Naive B cell (primary cell): ENCODE measurements at regions not wholly inside any gene's neighbourhood (a gene's known extent, or its start where the extent isn't known, plus 50 kb on each side); places are given as distances from the start of the nearest gene placed in this dataset.
"Not testable (repeated sequence)": the region's sequence is repeated elsewhere in the genome, so short reads cannot be mapped to it uniquely, and the experiment has no call there.

Experiments
- ATAC-seq, 2 donors: fragments of 150-1000 bp; cut with Tn5 transposase; 2 replicates each; pipeline ENCODE4 v1.10.0; 2021; ENCODE audit warnings: low read depth in 2 of 2, mild to moderate bottlenecking in 2 of 2, moderate library complexity in 2 of 2
- DNase-seq: peaks from one replicate; pipeline ENCODE4 v3.0.0; 2022
- H3K27ac Mint-ChIP-seq, 6 donors: one replicate each; pipeline ENCODE4 v1.8.0; 2020 to 2022; ENCODE audit warnings: mild to moderate bottlenecking in 6 of 6, mixed read lengths in 6 of 6, moderate library complexity in 5 of 6, inconsistent platforms in 2 of 6
- H3K27me3 Mint-ChIP-seq, 3 donors: one replicate each; pipeline ENCODE4 v1.8.0; 2021 to 2022; ENCODE audit warnings: mixed read lengths in 3 of 3, mild to moderate bottlenecking in 1 of 3
- H3K36me3 Mint-ChIP-seq, 2 donors: one replicate each; pipeline ENCODE4 v1.8.0; 2020 to 2022; ENCODE audit warnings: mixed read lengths in 2 of 2, inconsistent platforms in 1 of 2, mild to moderate bottlenecking in 1 of 2
- H3K4me1 Mint-ChIP-seq, 3 donors: one replicate each; pipeline ENCODE4 v1.8.0; 2020 to 2022; ENCODE audit warnings: mixed read lengths in 3 of 3, inconsistent platforms in 1 of 3, mild to moderate bottlenecking in 1 of 3, moderate library complexity in 1 of 3
- H3K4me3 Mint-ChIP-seq, 8 donors: one replicate each; pipeline ENCODE4 v1.8.0; 2020 to 2022; ENCODE audit warnings: mild to moderate bottlenecking in 8 of 8, mixed read lengths in 8 of 8, moderate library complexity in 8 of 8, inconsistent platforms in 2 of 8
- H3K9me3 Mint-ChIP-seq, 7 donors: one replicate each; pipeline ENCODE4 v1.8.0; 2020 to 2022; ENCODE audit warnings: mixed read lengths in 7 of 7, mild to moderate bottlenecking in 5 of 7, inconsistent platforms in 2 of 7, moderate library complexity in 1 of 7

DNA sequence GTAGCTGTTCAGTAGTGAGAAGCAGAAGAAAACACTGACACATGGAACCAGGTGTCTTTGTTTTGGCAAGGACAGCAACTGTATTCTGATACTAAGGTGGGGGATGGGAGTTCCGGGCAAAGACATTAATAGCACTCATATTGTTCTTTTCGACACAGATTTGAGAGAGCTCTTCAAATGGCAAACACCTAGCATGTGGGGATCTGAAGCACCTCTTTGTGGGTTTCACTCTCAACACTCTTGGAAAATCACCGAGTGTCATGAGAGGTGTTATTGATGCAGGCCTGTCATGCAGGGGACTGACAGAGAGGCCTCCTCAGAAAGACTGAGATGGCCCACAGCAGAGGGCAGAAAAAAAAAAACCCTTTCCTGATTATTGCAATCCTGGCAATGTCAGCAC, 228.4 kb upstream of the VCX start:
- Mint-ChIP-seq H3K4me1 (no peaks in the 10 kb centered on the region), H3K9me3 (peaks cover 0 to 3% (median 0%) of the 10 kb centered on the region in 7 donors), H3K27ac (peak overlapping the region in 1 of 6 donors; percentile 1), H3K4me3 (no peak overlapping the region), H3K27me3 (no peaks in the 10 kb centered on the region), H3K36me3 (no peaks in the 10 kb centered on the region)
- no peak for DNase-seq
- ATAC-seq = no peak

DNA sequence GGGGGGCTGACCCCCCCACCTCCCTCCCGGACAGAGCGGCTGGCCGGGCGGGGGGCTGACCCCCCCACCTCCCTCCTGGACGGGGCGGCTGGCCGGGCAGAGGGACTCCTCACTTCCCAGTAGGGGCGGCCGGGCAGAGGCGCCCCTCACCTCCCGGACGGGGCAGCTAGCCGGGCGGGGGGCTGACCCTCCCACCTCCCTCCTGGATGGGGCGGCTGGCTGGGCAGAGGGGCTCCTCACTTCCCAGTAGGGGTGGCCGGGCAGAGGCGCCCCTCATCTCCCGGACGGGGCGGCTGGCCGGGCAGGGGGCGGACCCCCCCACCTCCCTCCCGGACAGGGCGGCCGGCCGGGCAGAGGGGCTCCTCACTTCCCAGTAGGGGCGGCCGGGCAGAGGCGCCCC, 234.3 kb upstream of the VCX start:
- not testable (repeated sequence) for H3K27ac Mint-ChIP-seq, DNase-seq, H3K4me1 Mint-ChIP-seq, H3K9me3 Mint-ChIP-seq, H3K4me3 Mint-ChIP-seq, H3K27me3 Mint-ChIP-seq, ATAC-seq, H3K36me3 Mint-ChIP-seq

DNA sequence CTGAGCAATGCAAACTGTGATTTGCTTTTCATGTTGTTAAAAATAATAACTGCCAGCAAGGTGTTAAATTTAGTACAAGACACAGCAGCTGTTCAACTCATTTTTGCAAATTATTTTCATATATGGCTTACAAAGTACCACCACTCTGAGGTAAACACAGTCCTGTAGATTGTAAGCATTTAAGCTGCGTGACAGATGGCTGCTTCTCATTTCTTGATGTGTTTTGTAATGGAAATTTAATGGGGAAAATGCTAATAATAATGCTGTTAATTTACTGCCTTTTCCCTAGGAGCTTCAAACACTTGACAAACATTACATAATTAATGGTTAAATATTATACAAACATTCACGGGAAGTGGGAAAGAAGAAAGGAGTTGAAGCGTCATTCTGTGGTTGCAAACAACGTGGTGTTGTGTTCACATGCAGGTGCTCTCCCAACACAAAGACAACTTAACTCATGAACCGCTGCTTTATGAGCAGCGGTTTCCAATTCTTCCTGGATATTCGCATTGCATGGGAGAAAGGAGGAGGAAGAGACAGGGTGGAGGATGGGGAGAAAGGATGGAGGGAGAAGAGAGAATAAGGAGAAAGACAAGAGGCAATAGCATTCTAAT, 236.8 kb upstream of the VCX start:
- Mint-ChIP-seq H3K9me3 (peaks cover 0 to 21% (median 10%) of the 10 kb centered on the region in 7 donors), H3K36me3 (no peaks in the 10 kb centered on the region), H3K27ac (no peak overlapping the region), H3K4me1 (no peaks in the 10 kb centered on the region), H3K4me3 (no peak overlapping the region), H3K27me3 (no peaks in the 10 kb centered on the region)
- DNase-seq (no peak), ATAC-seq (no peak)

DNA sequence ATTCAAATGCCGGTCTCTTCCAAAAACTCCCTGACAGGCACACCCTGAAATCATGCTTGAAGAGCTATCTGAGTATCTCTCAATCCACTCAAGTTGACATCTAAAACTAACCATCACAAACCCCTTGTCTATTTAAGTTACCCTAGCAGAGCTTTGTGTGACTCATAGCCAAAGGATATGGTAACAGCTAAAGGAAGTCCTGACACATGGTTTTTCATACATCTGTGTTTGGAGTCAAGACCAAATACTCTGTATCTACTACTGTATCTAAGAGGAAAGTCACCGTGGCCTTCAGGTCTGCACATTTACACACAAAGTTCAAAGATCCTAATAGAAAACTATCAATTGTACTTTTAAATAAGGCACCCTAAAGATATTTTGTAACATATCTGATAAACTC, 239.6 kb upstream of the VCX start:
- peaks cover 0 to 21% (median 10%) of the 10 kb centered on the region in 7 donors for H3K9me3 Mint-ChIP-seq
- no peak for ATAC-seq
- H3K27me3 Mint-ChIP-seq = no peaks in the 10 kb centered on the region

DNA sequence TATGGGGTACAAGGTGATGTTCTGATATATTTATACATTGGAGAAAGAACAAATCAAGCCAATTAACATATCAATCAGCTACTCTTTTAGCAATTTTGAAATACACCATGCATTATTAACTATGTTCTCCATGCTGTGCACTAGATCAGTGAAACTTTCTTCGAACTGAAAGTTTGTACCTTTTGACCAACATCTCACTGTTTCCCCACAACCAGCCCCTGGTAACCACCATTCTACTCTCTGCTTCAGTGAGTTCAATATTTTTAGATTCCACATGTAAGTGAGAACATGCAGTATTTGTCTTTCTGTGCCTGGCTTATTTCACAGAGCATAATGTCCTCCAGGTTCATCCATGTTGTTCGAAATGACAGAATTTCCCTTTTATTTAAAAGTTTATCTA, 246.1 kb upstream of the VCX start:
- ATAC-seq (no peak), DNase-seq (no peak)
- no peak overlapping the region for H3K27ac Mint-ChIP-seq
- H3K27me3 Mint-ChIP-seq = no peaks in the 10 kb centered on the region
- H3K4me3 Mint-ChIP-seq = no peak overlapping the region
- H3K9me3 Mint-ChIP-seq = peaks cover 0 to 5% (median 3%) of the 10 kb centered on the region in 7 donors
- H3K36me3 Mint-ChIP-seq = no peaks in the 10 kb centered on the region
- H3K4me1 Mint-ChIP-seq = no peaks in the 10 kb centered on the region

More for the DNA sequence above, 239.6 kb upstream of the VCX start:
- H3K4me1 Mint-ChIP-seq = no peaks in the 10 kb centered on the region
- no peak overlapping the region for H3K4me3 Mint-ChIP-seq
- no peak for DNase-seq
- H3K36me3 Mint-ChIP-seq = no peaks in the 10 kb centered on the region
- peak overlapping the region in 1 of 6 donors; percentile 9 for H3K27ac Mint-ChIP-seq

DNA sequence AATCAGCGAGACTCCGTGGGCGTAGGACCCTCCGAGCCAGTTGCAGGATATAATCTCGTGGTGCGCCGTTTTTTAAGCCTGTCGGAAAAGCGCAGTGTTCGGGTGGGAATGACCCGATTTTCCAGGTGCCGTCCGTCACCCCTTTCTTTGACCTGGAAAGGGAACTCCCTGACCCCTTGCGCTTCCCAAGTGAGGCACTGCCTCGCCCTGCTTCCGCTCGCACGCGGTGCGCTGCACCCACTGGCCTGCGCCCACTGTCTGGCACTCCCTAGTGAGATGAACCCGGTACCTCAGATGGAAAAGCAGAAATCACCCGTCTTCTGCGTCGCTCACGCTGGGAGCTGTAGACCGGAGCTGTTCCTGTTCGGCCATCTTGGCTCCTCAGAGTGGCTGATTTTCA, 249.6 kb upstream of the VCX start:
- peak overlapping the region in 1 of 8 donors; percentile 44 for H3K4me3 Mint-ChIP-seq
- H3K9me3 Mint-ChIP-seq, H3K27me3 Mint-ChIP-seq, DNase-seq, H3K36me3 Mint-ChIP-seq, H3K27ac Mint-ChIP-seq, ATAC-seq, H3K4me1 Mint-ChIP-seq: not testable (repeated sequence)

DNA sequence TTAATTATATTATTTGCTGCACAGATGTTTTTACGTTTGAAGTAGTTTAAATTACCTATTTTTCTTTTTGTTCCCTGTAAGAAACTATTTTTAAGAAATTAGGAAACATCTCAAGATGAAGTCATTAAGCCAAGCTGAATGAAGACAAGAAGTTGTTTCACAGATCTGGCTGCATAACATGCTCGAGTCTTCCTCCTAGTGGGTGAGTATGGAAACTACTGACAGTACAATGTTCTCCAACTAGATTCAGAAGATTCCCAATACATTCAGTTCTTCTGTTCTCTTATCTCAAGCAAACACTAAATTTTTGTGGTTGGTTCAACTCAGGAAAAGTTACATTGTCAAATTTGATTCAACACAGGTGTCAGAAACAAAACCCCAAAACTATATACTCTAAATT, 256.8 kb upstream of the VCX start:
- Mint-ChIP-seq H3K4me1 (no peaks in the 10 kb centered on the region), H3K4me3 (no peak overlapping the region), H3K27me3 (no peaks in the 10 kb centered on the region), H3K36me3 (no peaks in the 10 kb centered on the region), H3K9me3 (no peaks in the 10 kb centered on the region), H3K27ac (no peak overlapping the region)
- DNase-seq = no peak
- no peak for ATAC-seq

DNA sequence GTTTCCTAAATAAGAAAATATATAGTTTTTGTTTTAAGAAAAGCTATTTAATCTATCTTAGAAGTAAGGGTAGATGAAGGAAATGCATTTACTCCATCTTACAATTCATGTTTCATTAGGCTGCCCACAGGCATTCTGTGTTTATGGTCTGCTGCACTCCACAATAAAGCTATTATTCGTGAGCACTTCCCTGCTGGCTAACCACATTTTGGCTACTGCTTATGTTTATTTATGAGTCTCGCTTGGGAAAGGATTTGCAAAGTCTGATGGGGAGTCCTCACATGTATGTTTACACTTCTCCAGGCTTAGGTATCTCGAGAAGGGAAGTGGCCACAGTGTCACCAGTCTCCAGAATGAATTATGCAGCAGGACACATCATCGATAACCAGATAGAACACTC, 260.8 kb upstream of the VCX start:
- Mint-ChIP-seq H3K27me3 (no peaks in the 10 kb centered on the region), H3K27ac (no peak overlapping the region), H3K36me3 (no peaks in the 10 kb centered on the region), H3K4me3 (no peak overlapping the region), H3K4me1 (no peaks in the 10 kb centered on the region), H3K9me3 (no peaks in the 10 kb centered on the region)
- DNase-seq (no peak), ATAC-seq (no peak)

DNA sequence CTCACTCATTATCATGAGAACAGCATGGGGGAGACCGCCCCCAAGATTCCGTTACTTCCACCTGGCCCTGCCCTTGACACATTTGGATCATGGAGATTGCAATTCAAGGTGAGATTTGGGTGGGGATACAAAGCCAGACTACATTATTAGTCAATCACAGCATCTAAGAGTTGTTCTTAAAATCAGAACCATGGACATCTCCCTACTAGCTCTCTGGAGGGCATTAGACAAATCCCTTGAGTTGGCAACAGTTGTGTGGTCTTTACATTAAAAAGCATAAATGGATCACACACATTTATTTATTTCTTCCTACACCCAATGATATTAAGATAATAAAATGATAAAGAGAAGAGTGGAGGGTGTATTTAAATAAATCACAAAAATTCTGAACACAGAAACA, 262.8 kb upstream of the VCX start:
- ATAC-seq = no peak
- H3K27me3 Mint-ChIP-seq = no peaks in the 10 kb centered on the region
- H3K36me3 Mint-ChIP-seq = no peaks in the 10 kb centered on the region
- H3K4me3 Mint-ChIP-seq = no peak overlapping the region
- no peak for DNase-seq
- no peaks in the 10 kb centered on the region for H3K4me1 Mint-ChIP-seq
- no peak overlapping the region for H3K27ac Mint-ChIP-seq
- peaks cover 0 to 9% (median 0%) of the 10 kb centered on the region in 7 donors for H3K9me3 Mint-ChIP-seq

DNA sequence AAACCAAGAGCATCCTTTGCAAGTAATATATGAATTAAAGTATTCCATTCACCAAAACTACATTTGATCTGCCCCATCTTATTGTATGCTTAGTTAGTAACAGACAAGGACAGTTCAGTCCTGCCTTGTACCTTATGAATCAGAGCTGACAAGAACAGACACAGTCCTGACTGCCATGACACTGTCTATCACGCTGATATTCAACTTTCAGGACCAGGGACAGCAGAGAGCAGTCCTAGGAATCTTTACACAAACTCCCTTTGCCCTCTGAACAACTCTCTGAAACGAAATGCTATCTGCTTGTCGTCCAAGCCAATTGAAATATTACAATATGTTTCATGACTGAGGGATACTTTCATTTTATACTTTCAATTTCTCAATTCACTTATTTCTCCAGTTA, 268.6 kb upstream of the VCX start:
- ATAC-seq (no peak), DNase-seq (no peak)
- H3K27ac Mint-ChIP-seq = no peak overlapping the region
- no peaks in the 10 kb centered on the region for H3K4me1 Mint-ChIP-seq
- H3K4me3 Mint-ChIP-seq = no peak overlapping the region
- peaks cover 0 to 9% (median 0%) of the 10 kb centered on the region in 7 donors for H3K9me3 Mint-ChIP-seq
- no peaks in the 10 kb centered on the region for H3K27me3 Mint-ChIP-seq
- H3K36me3 Mint-ChIP-seq = no peaks in the 10 kb centered on the region

DNA sequence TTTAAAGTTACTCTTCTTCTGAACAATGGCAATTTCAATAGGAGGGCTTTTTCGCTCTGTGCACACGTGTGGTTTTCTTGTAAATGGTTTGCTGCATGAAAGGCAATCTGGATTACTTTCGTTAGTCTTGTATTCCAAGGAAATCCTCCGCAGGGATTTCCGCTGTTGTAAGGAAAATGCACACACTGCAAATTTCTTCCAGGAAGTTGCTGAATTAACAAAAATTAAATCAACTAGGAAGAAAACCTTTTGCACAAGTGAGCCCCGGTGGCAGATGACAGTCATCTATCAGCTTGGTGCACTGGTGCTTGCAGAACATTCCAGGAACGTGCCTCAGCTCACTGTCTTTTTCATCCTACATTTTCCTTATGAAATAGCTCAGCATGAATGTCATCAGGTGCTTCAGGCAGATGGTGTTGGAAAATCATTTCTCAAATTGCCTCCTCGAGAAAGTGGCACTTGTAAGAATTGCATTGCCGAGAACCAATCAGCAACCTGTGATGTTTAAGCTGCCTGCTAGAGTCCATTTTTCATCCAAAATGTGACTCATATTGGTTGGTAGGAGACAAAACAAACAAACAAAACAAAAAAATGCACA, 272.4 kb upstream of the VCX start:
- DNase-seq (no peak), ATAC-seq (no peak)
- no peak overlapping the region for H3K27ac Mint-ChIP-seq
- H3K9me3 Mint-ChIP-seq = peaks cover 0 to 3% (median 0%) of the 10 kb centered on the region in 7 donors
- H3K4me1 Mint-ChIP-seq = no peaks in the 10 kb centered on the region
- H3K36me3 Mint-ChIP-seq = no peaks in the 10 kb centered on the region
- no peak overlapping the region for H3K4me3 Mint-ChIP-seq
- H3K27me3 Mint-ChIP-seq = no peaks in the 10 kb centered on the region

DNA sequence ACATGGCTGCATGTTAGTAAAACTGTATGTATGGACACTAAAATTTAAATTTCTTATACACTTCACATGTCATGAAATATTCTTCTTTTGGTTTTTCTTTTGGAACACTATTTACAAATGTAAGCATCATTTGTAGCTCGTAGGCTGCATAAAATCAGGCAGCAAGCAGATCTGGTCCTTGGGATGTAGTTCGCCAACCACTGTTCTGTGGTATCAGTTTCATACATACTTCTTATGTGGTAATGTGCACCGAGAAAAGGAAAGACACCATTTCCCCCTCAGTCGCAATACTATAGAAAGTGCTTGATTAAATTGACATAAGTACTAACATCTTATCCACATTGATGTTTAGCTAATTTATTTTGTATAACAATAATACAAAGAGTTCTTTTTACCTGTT, 274.4 kb upstream of the VCX start:
- H3K9me3 Mint-ChIP-seq = peaks cover 0 to 3% (median 0%) of the 10 kb centered on the region in 7 donors
- no peaks in the 10 kb centered on the region for H3K4me1 Mint-ChIP-seq
- H3K27ac Mint-ChIP-seq = no peak overlapping the region
- no peak for DNase-seq
- H3K27me3 Mint-ChIP-seq = no peaks in the 10 kb centered on the region
- H3K36me3 Mint-ChIP-seq = no peaks in the 10 kb centered on the region
- ATAC-seq = no peak
- H3K4me3 Mint-ChIP-seq = no peak overlapping the region

DNA sequence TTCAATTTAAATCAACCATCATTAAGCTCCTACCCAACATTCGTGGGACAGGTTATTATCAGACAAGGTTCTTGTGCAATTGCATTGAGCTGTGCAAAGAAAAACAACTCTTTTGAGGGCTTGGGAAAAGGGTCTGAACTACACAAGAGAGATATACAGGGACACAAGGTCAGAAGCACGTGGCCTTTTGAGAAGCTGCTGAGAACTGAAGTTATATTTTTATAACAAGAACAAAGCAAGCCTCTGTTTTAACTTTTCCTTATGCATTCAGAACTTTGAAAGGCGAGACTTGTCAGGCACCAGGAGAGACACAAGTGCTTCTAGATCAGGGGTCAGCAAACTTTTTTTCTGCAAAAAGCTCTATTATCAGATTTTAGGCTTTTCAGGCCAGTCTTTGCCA, 274.8 kb upstream of the VCX start:
- H3K9me3 Mint-ChIP-seq = peaks cover 0 to 2% (median 0%) of the 10 kb centered on the region in 7 donors
- H3K4me3 Mint-ChIP-seq = no peak overlapping the region
- DNase-seq (no peak), ATAC-seq (no peak)
- H3K27ac Mint-ChIP-seq = no peak overlapping the region
- no peaks in the 10 kb centered on the region for H3K4me1 Mint-ChIP-seq
- H3K27me3 Mint-ChIP-seq = no peaks in the 10 kb centered on the region
- no peaks in the 10 kb centered on the region for H3K36me3 Mint-ChIP-seq

DNA sequence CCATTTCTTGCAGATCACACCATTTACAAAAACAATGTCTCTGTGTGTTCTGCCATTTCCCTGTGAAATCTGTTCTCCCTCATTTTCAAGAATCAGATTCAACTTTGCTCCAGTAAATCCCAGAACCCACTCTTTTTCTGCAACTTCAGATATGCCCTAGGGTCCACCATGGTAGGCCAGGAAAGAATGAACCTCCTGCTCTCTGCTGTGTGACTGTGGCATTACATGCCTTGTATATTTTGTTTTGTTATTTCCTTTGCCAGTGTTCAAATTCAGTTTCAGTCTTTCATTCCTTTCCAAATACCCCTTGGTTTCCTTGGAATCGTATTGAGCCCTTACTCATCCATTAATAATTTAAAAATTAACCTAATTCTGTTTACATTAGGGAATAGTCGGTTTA, 290.2 kb upstream of the VCX start:
- no peaks in the 10 kb centered on the region for H3K36me3 Mint-ChIP-seq
- peaks cover 0 to 5% (median 0%) of the 10 kb centered on the region in 3 donors for H3K27me3 Mint-ChIP-seq
- no peak overlapping the region for H3K4me3 Mint-ChIP-seq

More for the DNA sequence above, 290.2 kb upstream of the VCX start:
- H3K27ac Mint-ChIP-seq = no peak overlapping the region
- no peaks in the 10 kb centered on the region for H3K4me1 Mint-ChIP-seq
- H3K9me3 Mint-ChIP-seq = peaks cover 0 to 20% (median 2%) of the 10 kb centered on the region in 7 donors
- ATAC-seq (no peak), DNase-seq (no peak)
